Stimulated activated CD4-positive, alpha-beta T cell treated with anti-CD3 and anti-CD28 coated beads, Interleukin-1b, Interleukin-23, amount 100 ng/mL, for 48 hours (primary cell): ENCODE measurements at regions not wholly inside any gene's neighbourhood (a gene's known extent, or its start where the extent isn't known, plus 50 kb on each side); places are given as distances from the start of the nearest gene placed in this dataset.

Experiments used
- DNase-seq: peaks from one replicate; pipeline ENCODE4 v3.0.0-alpha.2; 2020

GRCh38 chrY:12593532-12594216, 107.4 kb upstream of the USP9Y start:
- no peak for DNase-seq

GRCh38 chrY:12598783-12599182, 102.2 kb upstream of the USP9Y start:
- no peak for DNase-seq

- no peak for DNase-seq
Observed at GRCh38 chrY:12605426-12605825, 95.6 kb upstream of the USP9Y start.

GRCh38 chrY:12610861-12611260, 90.2 kb upstream of the USP9Y start:
- DNase-seq = no peak

GRCh38 chrY:12615733-12616446, 85.1 kb upstream of the USP9Y start:
- no peak for DNase-seq

- no peak for DNase-seq
Observed at GRCh38 chrY:12621454-12622081, 79.5 kb upstream of the USP9Y start.

- DNase-seq = no peak
Observed at GRCh38 chrY:12623204-12623603, 77.8 kb upstream of the USP9Y start.

GRCh38 chrY:12642986-12643385, 58.0 kb upstream of the USP9Y start:
- DNase-seq = no peak

GRCh38 chrY:12643693-12644348, 57.2 kb upstream of the USP9Y start:
- DNase-seq = no peak

- no peak for DNase-seq
Observed at GRCh38 chrY:12651095-12651494, 49.9 kb upstream of the USP9Y start.
